Esophagus squamous epithelium (tissue), 5 donors: ENCODE measurements at regions not wholly inside any gene's neighbourhood (a gene's known extent, or its start where the extent isn't known, plus 50 kb on each side); places are given as distances from the start of the nearest gene placed in this dataset.

Experiments used
- DNase-seq: peaks from one replicate; lab custom pipeline; 2025; lab: John Stamatoyannopoulos, UW
- H3K27ac ChIP-seq, 4 donors: fragments of 200-600 bp; sonication (generic); one replicate each; pipeline ENCODE4 v1.5.1; 2016 to 2019; ENCODE audit warnings: mild to moderate bottlenecking in 1 of 4
- H3K27me3 ChIP-seq, 4 donors: fragments of 200-600 bp; sonication (generic); 1 replicate in 3 of 4; 2 replicates in 1 of 4; pipeline versions ENCODE4 v1.5.1 to v1.6.0; 2017 to 2021; ENCODE audit warnings: antibody characterized with exemption in 1 of 4
- H3K36me3 ChIP-seq, 3 donors: fragments of 200-600 bp; sonication (generic); one replicate each; pipeline ENCODE4 v1.5.1; 2016 to 2019
- H3K4me1 ChIP-seq, 3 donors: fragments of 200-600 bp; sonication (generic); one replicate each; pipeline ENCODE4 v1.5.1; 2017 to 2019
- H3K4me3 ChIP-seq, 4 donors: fragments of 200-600 bp; sonication (generic); 1 replicate in 3 of 4; 2 replicates in 1 of 4; pipeline ENCODE4 v1.5.1; 2016 to 2019; ENCODE audit warnings: mild to moderate bottlenecking in 2 of 4, moderate library complexity in 1 of 4
- H3K9me3 ChIP-seq, 3 donors: fragments of 200-600 bp; sonication (generic); one replicate each; pipeline ENCODE4 v1.5.1; 2016 to 2019
- POLR2A ChIP-seq, 4 donors: fragments of 450-650 bp; IDR thresholded peaks; one replicate each; pipeline ENCODE4 v1.6.1; 2017; ENCODE audit warnings: antibody characterized with exemption in 4 of 4, mild to moderate bottlenecking in 4 of 4, moderate library complexity in 3 of 4
- WGBS, 2 donors: methylation state at CpG; one replicate each; pipeline ENCODE4 v1.1.5; 2018; 5-methylcytosine and 5-hydroxymethylcytosine counted together
- intact Hi-C: fragments of 100-400 bp; cut with DNase I; formaldehyde crosslinking; loops from one replicate; pipeline ENCODE4 v1.15.0; 2022
- TF ChIP-seq, protein P1 (sequence below), 6 experiments: fragments of 450-650 bp in 4 of 6; fragments of 200-600 bp in 2 of 6; sonication (generic) in 2 of 6; IDR thresholded peaks; one replicate each; pipeline ENCODE4 v1.5.1; 2016 to 2019; ENCODE audit warnings: antibody characterized with exemption in 6 of 6, mild to moderate bottlenecking in 4 of 6, moderate library complexity in 4 of 6
- donor health status: DM: yes; HTN: yes; CAD: no.

DNA sequence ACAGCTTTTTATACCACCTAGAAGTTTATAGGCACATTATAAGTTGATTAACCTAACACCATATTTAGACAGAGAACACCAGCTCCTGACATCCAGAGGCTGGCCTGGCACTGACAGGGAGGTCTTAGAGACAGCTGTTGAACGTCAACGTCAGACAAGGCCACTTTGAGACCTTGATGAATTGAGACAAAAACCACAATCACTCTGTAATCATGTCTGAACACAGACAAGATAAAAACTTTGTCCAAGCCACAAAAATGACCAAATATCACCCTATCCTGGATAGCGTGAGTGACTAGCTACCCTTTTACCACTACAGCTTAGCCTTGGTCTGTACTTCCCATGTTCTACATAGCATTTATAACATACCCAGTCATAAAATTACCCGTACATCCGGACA, 403.6 kb upstream of the CHRM3 start:
- 55 to 68% methylated on average over 5 of the region's 5 CpGs for WGBS, 2 donors
- no peak for TF ChIP-seq POLR2A (IDR thresholded peaks at IDR 0.05)
- TF ChIP-seq, protein P1, sequence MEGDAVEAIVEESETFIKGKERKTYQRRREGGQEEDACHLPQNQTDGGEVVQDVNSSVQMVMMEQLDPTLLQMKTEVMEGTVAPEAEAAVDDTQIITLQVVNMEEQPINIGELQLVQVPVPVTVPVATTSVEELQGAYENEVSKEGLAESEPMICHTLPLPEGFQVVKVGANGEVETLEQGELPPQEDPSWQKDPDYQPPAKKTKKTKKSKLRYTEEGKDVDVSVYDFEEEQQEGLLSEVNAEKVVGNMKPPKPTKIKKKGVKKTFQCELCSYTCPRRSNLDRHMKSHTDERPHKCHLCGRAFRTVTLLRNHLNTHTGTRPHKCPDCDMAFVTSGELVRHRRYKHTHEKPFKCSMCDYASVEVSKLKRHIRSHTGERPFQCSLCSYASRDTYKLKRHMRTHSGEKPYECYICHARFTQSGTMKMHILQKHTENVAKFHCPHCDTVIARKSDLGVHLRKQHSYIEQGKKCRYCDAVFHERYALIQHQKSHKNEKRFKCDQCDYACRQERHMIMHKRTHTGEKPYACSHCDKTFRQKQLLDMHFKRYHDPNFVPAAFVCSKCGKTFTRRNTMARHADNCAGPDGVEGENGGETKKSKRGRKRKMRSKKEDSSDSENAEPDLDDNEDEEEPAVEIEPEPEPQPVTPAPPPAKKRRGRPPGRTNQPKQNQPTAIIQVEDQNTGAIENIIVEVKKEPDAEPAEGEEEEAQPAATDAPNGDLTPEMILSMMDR (IDR thresholded peaks at IDR 0.05), result no peak

GRCh38 chr1:238981317-238981933, 404.9 kb upstream of the CHRM3 start:
- no peaks in the 10 kb centered on the region for H3K27me3 ChIP-seq
- no peaks in the 10 kb centered on the region for H3K9me3 ChIP-seq
- H3K27ac ChIP-seq, result no peak overlapping the region
- no peak for DNase-seq
- H3K4me3 ChIP-seq, result no peak overlapping the region
- 50 to 66% methylated on average over 2 of the region's 2 CpGs for WGBS, 2 donors
- no peaks in the 10 kb centered on the region for H3K4me1 ChIP-seq
- TF ChIP-seq, protein P1 (IDR thresholded peaks at IDR 0.05), result no peak
- no peak for TF ChIP-seq POLR2A (IDR thresholded peaks at IDR 0.05)
- intact Hi-C loops, result no loop called here
- H3K36me3 ChIP-seq, result no peaks in the 10 kb centered on the region

More for the DNA sequence above, 403.6 kb upstream of the CHRM3 start:
- DNase-seq, result no peak
- intact Hi-C loops, result no loop called here
- Histone ChIP-seq H3K4me1 (no peaks in the 10 kb centered on the region), H3K27ac (no peak overlapping the region), H3K36me3 (no peaks in the 10 kb centered on the region), H3K27me3 (no peaks in the 10 kb centered on the region), H3K9me3 (no peaks in the 10 kb centered on the region), H3K4me3 (no peak overlapping the region)

DNA sequence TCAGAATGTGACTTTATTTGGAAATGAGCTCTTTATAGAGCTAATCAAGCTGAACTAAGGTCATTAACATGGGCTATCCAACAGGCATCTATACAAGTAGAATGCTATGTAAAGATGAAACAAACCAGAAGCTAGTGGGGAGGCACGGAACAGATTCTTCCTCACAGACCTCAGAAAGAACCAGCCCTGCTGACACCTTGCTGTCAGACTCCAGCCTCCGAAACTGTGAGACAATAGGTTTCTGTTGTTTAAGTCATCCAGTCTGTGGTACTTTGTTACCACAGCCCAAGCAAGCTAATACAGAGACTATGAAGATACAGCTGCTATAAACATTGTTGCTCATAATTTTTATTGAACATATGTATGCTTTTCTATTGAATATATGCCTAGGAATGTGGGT, 406.3 kb upstream of the CHRM3 start:
- H3K27me3 ChIP-seq, result no peaks in the 10 kb centered on the region
- H3K9me3 ChIP-seq, result no peaks in the 10 kb centered on the region
- TF ChIP-seq POLR2A (IDR thresholded peaks at IDR 0.05), result no peak
- TF ChIP-seq, protein P1 (IDR thresholded peaks at IDR 0.05), result no peak
- H3K27ac ChIP-seq, result no peak overlapping the region
- H3K36me3 ChIP-seq, result no peaks in the 10 kb centered on the region
- 79 to 83% methylated on average over 2 of the region's 2 CpGs for WGBS, 2 donors
- no peak overlapping the region for H3K4me3 ChIP-seq
- intact Hi-C loops, result no loop called here
- no peak for DNase-seq
- no peaks in the 10 kb centered on the region for H3K4me1 ChIP-seq

DNA sequence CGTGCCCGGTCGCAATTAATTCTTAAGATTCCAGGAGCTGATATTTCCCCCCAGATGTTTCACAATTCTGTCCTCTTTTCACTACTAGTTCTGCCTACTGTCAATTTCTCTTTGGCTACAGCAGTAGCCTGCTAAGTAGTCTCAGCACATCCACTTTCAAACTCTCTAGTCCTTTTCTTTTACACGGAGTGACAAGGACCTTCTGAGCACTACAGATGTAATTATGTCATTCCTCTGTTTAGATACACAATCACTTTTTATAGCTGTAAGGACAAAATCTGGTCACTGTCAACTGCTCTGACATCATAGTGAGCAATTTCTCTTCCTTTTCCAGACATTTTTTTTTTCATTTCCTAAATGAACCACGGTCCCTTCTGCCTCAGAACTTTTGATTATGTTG, 421.7 kb upstream of the CHRM3 start:
- no peaks in the 10 kb centered on the region for H3K4me1 ChIP-seq
- intact Hi-C loops, result no loop called here
- H3K27ac ChIP-seq, result no peak overlapping the region
- no peak for TF ChIP-seq POLR2A (IDR thresholded peaks at IDR 0.05)
- no peak for DNase-seq
- H3K9me3 ChIP-seq, result no peaks in the 10 kb centered on the region
- no peak overlapping the region for H3K4me3 ChIP-seq
- WGBS, 2 donors, result 57 to 63% methylated on average over 5 of the region's 5 CpGs
- no peaks in the 10 kb centered on the region for H3K27me3 ChIP-seq
- H3K36me3 ChIP-seq, result no peaks in the 10 kb centered on the region

DNA sequence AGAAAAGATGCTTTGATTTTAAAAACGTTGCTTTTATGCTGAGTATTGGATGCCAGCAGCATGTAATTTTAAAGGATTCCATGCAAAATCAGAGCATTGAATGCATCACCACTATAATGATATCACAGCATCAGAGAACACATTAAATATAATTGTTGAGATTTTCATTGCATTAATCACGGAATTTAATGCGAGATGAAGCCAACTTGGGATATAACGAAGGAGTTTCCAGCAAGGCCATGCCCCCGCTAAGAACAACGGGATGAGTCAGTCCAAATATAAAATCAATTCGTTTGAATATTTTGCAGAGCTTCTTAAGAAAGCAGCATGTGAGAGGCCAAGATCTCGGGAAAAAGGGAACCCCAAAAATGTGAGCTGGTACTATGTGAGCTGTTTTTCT, 423.4 kb upstream of the CHRM3 start:
- no peak overlapping the region for H3K4me3 ChIP-seq
- H3K36me3 ChIP-seq, result no peaks in the 10 kb centered on the region
- no peaks in the 10 kb centered on the region for H3K9me3 ChIP-seq
- H3K27ac ChIP-seq, result no peak overlapping the region
- intact Hi-C loops, result no loop called here
- no peaks in the 10 kb centered on the region for H3K27me3 ChIP-seq
- 57 to 74% methylated on average over 8 of the region's 8 CpGs for WGBS, 2 donors
- DNase-seq, result no peak
- TF ChIP-seq, protein P1 (IDR thresholded peaks at IDR 0.05), result no peak
- no peak for TF ChIP-seq POLR2A (IDR thresholded peaks at IDR 0.05)
- no peaks in the 10 kb centered on the region for H3K4me1 ChIP-seq

DNA sequence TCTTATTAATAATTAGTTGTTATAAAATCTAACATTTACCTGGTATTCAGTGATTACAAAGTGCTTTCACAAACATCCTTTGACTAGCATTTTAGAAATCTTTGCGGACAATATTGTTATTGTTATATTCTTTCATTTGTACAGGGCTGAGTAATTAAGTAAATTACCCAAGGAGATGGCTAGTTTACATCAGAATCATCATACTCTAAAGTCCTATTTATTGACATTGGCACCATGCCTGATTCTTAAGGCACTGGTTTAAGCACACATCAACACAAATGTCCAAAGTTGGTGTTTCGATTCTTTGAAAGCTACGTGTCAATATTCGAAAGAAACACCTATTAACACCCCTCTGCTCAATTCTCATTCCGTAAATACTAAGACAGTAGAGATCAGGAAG, 424.6 kb upstream of the CHRM3 start:
- intact Hi-C loops, result no loop called here
- Histone ChIP-seq H3K4me1 (no peaks in the 10 kb centered on the region), H3K4me3 (no peak overlapping the region), H3K27ac (no peak overlapping the region), H3K27me3 (no peaks in the 10 kb centered on the region), H3K36me3 (no peaks in the 10 kb centered on the region), H3K9me3 (no peaks in the 10 kb centered on the region)
- no peak for TF ChIP-seq POLR2A (IDR thresholded peaks at IDR 0.05)
- TF ChIP-seq, protein P1 (IDR thresholded peaks at IDR 0.05), result no peak
- no peak for DNase-seq
- WGBS, 2 donors, result 52 to 62% methylated on average over 5 of the region's 5 CpGs
